Raji (cell line): ENCODE measurements at regions not wholly inside any gene's neighbourhood (a gene's known extent, or its start where the extent isn't known, plus 50 kb on each side); places are given as distances from the start of the nearest gene placed in this dataset.

Source experiments
- POLR2A ChIP-seq: IDR thresholded peaks from 2 replicates; pipeline ENCODE4 v1.6.1; 2011; ENCODE audit warnings: low read depth, low read length, control low read depth; ENCODE audit not compliant: insufficient read depth

GRCh38 chr1:58013237-58013636 is 533.3 kb downstream of the OMA1 start:
- no peak for TF ChIP-seq POLR2A

GRCh38 chr1:58011978-58012377 is 534.5 kb downstream of the OMA1 start:
- TF ChIP-seq POLR2A: no peak

- TF ChIP-seq POLR2A: no peak
Observed at GRCh38 chr1:58006421-58007046, 540.0 kb downstream of the OMA1 start.

- no peak for TF ChIP-seq POLR2A
Observed at GRCh38 chr1:58005212-58005611, 541.3 kb downstream of the OMA1 start.

GRCh38 chr1:58003988-58004387 is 542.5 kb downstream of the OMA1 start:
- TF ChIP-seq POLR2A: no peak

- no peak for TF ChIP-seq POLR2A
Observed at GRCh38 chr1:58003059-58003458, 543.5 kb downstream of the OMA1 start.

GRCh38 chr1:58000821-58001220 is 545.7 kb downstream of the OMA1 start:
- no peak for TF ChIP-seq POLR2A

GRCh38 chr1:58000116-58000515 is 546.4 kb downstream of the OMA1 start:
- TF ChIP-seq POLR2A: no peak

- TF ChIP-seq POLR2A: no peak
Observed at GRCh38 chr1:57996400-57996799, 550.1 kb downstream of the OMA1 start.

GRCh38 chr1:57991289-57991688 is 555.2 kb downstream of the OMA1 start:
- TF ChIP-seq POLR2A: no peak

GRCh38 chr1:57989877-57990276 is 556.6 kb downstream of the OMA1 start:
- no peak for TF ChIP-seq POLR2A

GRCh38 chr1:57987523-57987922 is 559.0 kb downstream of the OMA1 start:
- no peak for TF ChIP-seq POLR2A

- no peak for TF ChIP-seq POLR2A
Observed at GRCh38 chr1:57986432-57986831, 560.1 kb downstream of the OMA1 start.

GRCh38 chr1:57984277-57984676 is 560.4 kb upstream of the DAB1 start:
- no peak for TF ChIP-seq POLR2A

GRCh38 chr1:57983441-57983840 is 559.6 kb upstream of the DAB1 start:
- TF ChIP-seq POLR2A: no peak

- TF ChIP-seq POLR2A: no peak
Observed at GRCh38 chr1:57982852-57983251, 559.0 kb upstream of the DAB1 start.

GRCh38 chr1:57976216-57976615 is 552.4 kb upstream of the DAB1 start:
- TF ChIP-seq POLR2A: no peak

- TF ChIP-seq POLR2A: no peak
Observed at GRCh38 chr1:57968321-57968720, 544.5 kb upstream of the DAB1 start.

GRCh38 chr1:57966751-57967406 is 543.0 kb upstream of the DAB1 start:
- TF ChIP-seq POLR2A: no peak
